Panc1 (cell line): ENCODE measurements at regions not wholly inside any gene's neighbourhood (a gene's known extent, or its start where the extent isn't known, plus 50 kb on each side); places are given as distances from the start of the nearest gene placed in this dataset.

Experiments used
- ATAC-seq: fragments of 200-7000 bp; cut with Tn5 transposase; 2 replicates; pipeline ENCODE4 v1.9.1; 2020; ENCODE audit warnings: mild to moderate bottlenecking, moderate library complexity
- BruUV-seq: library from RNA; stranded (reverse); fragments of 400-500 nt; replicated peaks from 2 replicates; lab custom pipeline; 2021; lab: Mats Ljungman, UMichigan
- CTCF ChIA-PET: fragments of 300-600 bp; sonication (Branson Sonifier 250); formaldehyde crosslinking; loops from one replicate; lab custom pipeline; 2022; ENCODE audit warnings: antibody characterized with exemption; lab: Charles Lee
- POLR2A ChIA-PET: fragments of 300-600 bp; sonication (Branson Sonifier 250); formaldehyde crosslinking; loops from one replicate; lab custom pipeline; 2022; ENCODE audit warnings: antibody characterized with exemption; lab: Charles Lee
- DNase-seq: peaks from one replicate; pipeline ENCODE4 v3.0.0-alpha.2; 2010; ENCODE audit warnings: low read depth, low spot score
- H3K27ac ChIP-seq: 2 replicates; pipeline ENCODE4 v1.5.1; 2011; ENCODE audit warnings: mild to moderate bottlenecking, low read length, inconsistent platforms
- H3K27me3 ChIP-seq: fragments of 200-500 bp; sonication (Bioruptor generic); 2 replicates; pipeline ENCODE4 v1.6.0; 2014; ENCODE audit warnings: low read length, inconsistent platforms; ENCODE audit not compliant: control insufficient read depth, insufficient read depth
- H3K36me3 ChIP-seq: fragments of 200-500 bp; sonication (Bioruptor generic); 2 replicates; pipeline ENCODE4 v1.5.1; 2014; ENCODE audit warnings: inconsistent platforms, mild to moderate bottlenecking, low read length, moderate library complexity; ENCODE audit not compliant: control insufficient read depth, insufficient read depth
- H3K4me1 ChIP-seq: 2 replicates; pipeline ENCODE4 v1.5.1; 2011; ENCODE audit warnings: inconsistent platforms, mild to moderate bottlenecking, low read length, moderate library complexity; ENCODE audit not compliant: control insufficient read depth, insufficient read depth
- H3K4me3 ChIP-seq, 2 experiments: 2 replicates each; pipeline ENCODE4 v1.5.1; 2011 to 2012; ENCODE audit warnings: low read depth in 2 of 2, low read length in 2 of 2, mild to moderate bottlenecking in 2 of 2, inconsistent platforms in 1 of 2, moderate library complexity in 1 of 2
- H3K9me3 ChIP-seq: fragments of 200-500 bp; sonication (Bioruptor generic); 2 replicates; pipeline ENCODE4 v1.5.1; 2014; ENCODE audit warnings: low read depth, mild to moderate bottlenecking, inconsistent platforms, low read length, moderate library complexity; ENCODE audit not compliant: control insufficient read depth, insufficient read depth
- CTCF ChIP-seq: fragments of 450-650 bp; IDR thresholded peaks from 2 replicates; pipeline ENCODE4 v1.5.1; 2017; ENCODE audit warnings: mild to moderate bottlenecking
- POLR2AphosphoS5 ChIP-seq: IDR thresholded peaks from 2 replicates; pipeline ENCODE4 v1.6.1; 2012; ENCODE audit warnings: mild to moderate bottlenecking, low read depth, low read length, moderate library complexity
- REST ChIP-seq, 2 experiments: IDR thresholded peaks; 2 replicates each; pipeline ENCODE4 v1.6.1; 2011 to 2012; ENCODE audit warnings: low read depth in 2 of 2, control low read depth in 1 of 2, low read length in 1 of 2, mild to moderate bottlenecking in 1 of 2, moderate library complexity in 1 of 2; ENCODE audit not compliant: insufficient read depth in 1 of 2
- SIN3A ChIP-seq: IDR thresholded peaks from 2 replicates; pipeline ENCODE4 v1.6.1; 2012; ENCODE audit warnings: low read depth, mild to moderate bottlenecking, low read length, moderate library complexity, borderline replicate concordance; ENCODE audit not compliant: insufficient read depth
- TCF7L2 ChIP-seq: IDR thresholded peaks from 2 replicates; pipeline ENCODE4 v1.6.1; 2011; ENCODE audit warnings: mild to moderate bottlenecking, low read depth, low read length, inconsistent platforms
- in situ Hi-C: cut with HindIII; loops from 2 replicates; pipeline ENCODE4 v1.10.0; 2016; ENCODE audit warnings: low sequenced_read_pairs, low pct_unique_long_range_greater_than_20kb
- intact Hi-C: fragments of 100-400 bp; cut with micrococcal nuclease; formaldehyde crosslinking; loops from one replicate; pipeline ENCODE4 v1.10.0; 2022; ENCODE audit not compliant: unreplicated experiment

- intact Hi-C loops, result loop anchor here (5.0 kb wide), 2 partner anchors 514 to 709 kb away; no protein-coding TSS in a partner anchor
- BruUV-seq, result no TSS peak
- no peak overlapping the region for H3K27ac ChIP-seq
- CTCF ChIA-PET, result interaction anchor here (0.6 to 0.7 kb wide), 2 partner anchors 16 to 740 kb away, joined by 4 to 5 read pairs; no protein-coding TSS in a partner anchor
- ATAC-seq (no peak), DNase-seq (no peak)
- in situ Hi-C loops, result no loop called here
- TF ChIP-seq REST (IDR thresholded peaks at IDR 0.05; ENCODE audit: insufficient read depth in 1 of 2, low read depth in 2 of 2, low read length in 1 of 2) (no peak), TCF7L2 (no peak), SIN3A (no peak), POLR2AphosphoS5 (no peak), CTCF (no peak)
- no peaks in the 10 kb centered on the region for H3K9me3 ChIP-seq
- H3K36me3 ChIP-seq, result no peaks in the 10 kb centered on the region
- no peaks in the 10 kb centered on the region for H3K4me1 ChIP-seq
- peaks cover 5% of the 10 kb centered on the region; the same call in 1 of the 2 replicates for H3K27me3 ChIP-seq
- no peak overlapping the region for H3K4me3 ChIP-seq
- POLR2A ChIA-PET, result no interaction called here
These were observed 90.5 kb upstream of the UPP2 start for GRCh38 chr2:158011055-158011771.

- Histone ChIP-seq H3K9me3 (no peaks in the 10 kb centered on the region), H3K4me1 (no peaks in the 10 kb centered on the region), H3K4me3 (no peak overlapping the region), H3K36me3 (no peaks in the 10 kb centered on the region), H3K27ac (no peak overlapping the region), H3K27me3 (peaks cover 5% of the 10 kb centered on the region; the same call in 1 of the 2 replicates)
- ChIA-PET POLR2A (no interaction called here), CTCF (no interaction called here)
- intact Hi-C loops (no loop called here), in situ Hi-C loops (no loop called here)
- no peak for DNase-seq
- BruUV-seq, result no TSS peak
- no peak for TF ChIP-seq SIN3A
- no peak for TF ChIP-seq POLR2AphosphoS5
- TF ChIP-seq TCF7L2, result no peak
- no peak for TF ChIP-seq REST (IDR thresholded peaks at IDR 0.05; ENCODE audit: insufficient read depth in 1 of 2, low read depth in 2 of 2, low read length in 1 of 2)
- TF ChIP-seq CTCF, result no peak
- ATAC-seq, result no peak
These were observed 92.3 kb upstream of the UPP2 start for GRCh38 chr2:158009399-158009798.
